ACC112 (cell line): ENCODE measurements at regions not wholly inside any gene's neighbourhood (a gene's known extent, or its start where the extent isn't known, plus 50 kb on each side); places are given as distances from the start of the nearest gene placed in this dataset.
"Not testable (repeated sequence)": the region's sequence is repeated elsewhere in the genome, so short reads cannot be mapped to it uniquely, and the experiment has no call there.

ENCODE experiments used
- H2AFZ ChIP-seq: fragments of 200-600 bp; sonication (generic); one replicate; pipeline ENCODE4 v1.6.0; 2017; ENCODE audit warnings: antibody characterized with exemption, low read length; ENCODE audit not compliant: unreplicated experiment
- H3K27ac ChIP-seq: fragments of 200-600 bp; sonication (generic); 2 replicates; pipeline ENCODE4 v1.5.1; 2014; ENCODE audit warnings: low read depth, mild to moderate bottlenecking, antibody characterized with exemption, low read length, moderate library complexity
- H3K27me3 ChIP-seq: fragments of 200-600 bp; sonication (generic); 2 replicates; pipeline ENCODE4 v1.6.1; 2014; ENCODE audit warnings: mild to moderate bottlenecking, antibody characterized with exemption, low read length, moderate library complexity, mixed read lengths; ENCODE audit not compliant: insufficient read depth
- H3K36me3 ChIP-seq: fragments of 200-600 bp; sonication (generic); 2 replicates; pipeline ENCODE4 v1.6.1; 2016; ENCODE audit warnings: mild to moderate bottlenecking, antibody characterized with exemption, low read length, moderate library complexity, mixed read lengths; ENCODE audit not compliant: insufficient read depth
- H3K4me1 ChIP-seq: fragments of 200-600 bp; sonication (generic); one replicate; pipeline ENCODE4 v1.6.1; 2016; ENCODE audit warnings: low read length, mixed read lengths; ENCODE audit not compliant: insufficient read depth, unreplicated experiment, control insufficient read depth
- H3K4me3 ChIP-seq: fragments of 200-600 bp; sonication (generic); 2 replicates; pipeline ENCODE4 v1.5.1; 2014; ENCODE audit warnings: mild to moderate bottlenecking, low read depth, low read length
- H3K79me2 ChIP-seq: fragments of 200-600 bp; sonication (generic); one replicate; pipeline ENCODE4 v1.6.0; 2016; ENCODE audit warnings: low read length; ENCODE audit not compliant: control insufficient read depth, unreplicated experiment, insufficient read depth

GRCh38 chr11:22539821-22540256 lies 85.8 kb downstream of the FANCF start:
- Histone ChIP-seq H3K27ac (no peak overlapping the region), H3K4me3 (no peak overlapping the region), H3K79me2 (no peaks in the 10 kb centered on the region), H3K27me3 (peaks cover 32% of the 10 kb centered on the region), H3K4me1 (no peaks in the 10 kb centered on the region), H3K36me3 (no peaks in the 10 kb centered on the region), H2AFZ (no peak overlapping the region)

GRCh38 chr11:22536071-22536470 lies 89.6 kb downstream of the FANCF start:
- H3K36me3 ChIP-seq = no peaks in the 10 kb centered on the region
- H2AFZ ChIP-seq = no peak overlapping the region
- H3K27ac ChIP-seq = no peak overlapping the region
- H3K79me2 ChIP-seq = no peaks in the 10 kb centered on the region
- peaks cover 26% of the 10 kb centered on the region for H3K27me3 ChIP-seq
- no peak overlapping the region for H3K4me3 ChIP-seq
- H3K4me1 ChIP-seq = no peaks in the 10 kb centered on the region

GRCh38 chr11:22528612-22529429 lies 96.8 kb downstream of the FANCF start:
- H3K36me3 ChIP-seq, H3K27me3 ChIP-seq, H3K27ac ChIP-seq, H3K4me1 ChIP-seq, H2AFZ ChIP-seq, H3K4me3 ChIP-seq, H3K79me2 ChIP-seq: not testable (repeated sequence)

GRCh38 chr11:22522225-22522624 lies 103.4 kb downstream of the FANCF start:
- Histone ChIP-seq H3K79me2 (no peaks in the 10 kb centered on the region), H3K36me3 (no peaks in the 10 kb centered on the region), H3K27me3 (no peaks in the 10 kb centered on the region), H3K27ac (no peak overlapping the region), H3K4me1 (no peaks in the 10 kb centered on the region), H3K4me3 (no peak overlapping the region), H2AFZ (no peak overlapping the region)

GRCh38 chr11:22521226-22521625 lies 104.4 kb downstream of the FANCF start:
- H3K27me3 ChIP-seq = no peaks in the 10 kb centered on the region
- no peaks in the 10 kb centered on the region for H3K79me2 ChIP-seq
- no peak overlapping the region for H3K27ac ChIP-seq

GRCh38 chr11:22520521-22520920 lies 105.1 kb downstream of the FANCF start:
- no peaks in the 10 kb centered on the region for H3K79me2 ChIP-seq
- H3K4me3 ChIP-seq = no peak overlapping the region
- H3K27ac ChIP-seq = no peak overlapping the region
- H3K27me3 ChIP-seq = no peaks in the 10 kb centered on the region
- H3K36me3 ChIP-seq = no peaks in the 10 kb centered on the region
- no peak overlapping the region for H2AFZ ChIP-seq
- H3K4me1 ChIP-seq = no peaks in the 10 kb centered on the region

More at GRCh38 chr11:22521226-22521625, 104.4 kb downstream of the FANCF start:
- Histone ChIP-seq H2AFZ (no peak overlapping the region), H3K4me1 (no peaks in the 10 kb centered on the region), H3K36me3 (no peaks in the 10 kb centered on the region), H3K4me3 (no peak overlapping the region)

- not testable (repeated sequence) for H3K36me3 ChIP-seq, H3K79me2 ChIP-seq, H3K4me3 ChIP-seq, H3K27ac ChIP-seq, H3K27me3 ChIP-seq, H2AFZ ChIP-seq, H3K4me1 ChIP-seq
Measured at GRCh38 chr11:22518344-22518743, 107.3 kb downstream of the FANCF start.

- no peak overlapping the region for H3K4me3 ChIP-seq
- H3K79me2 ChIP-seq = no peaks in the 10 kb centered on the region
- H3K27me3 ChIP-seq = no peaks in the 10 kb centered on the region
- no peak overlapping the region for H3K27ac ChIP-seq
- no peaks in the 10 kb centered on the region for H3K4me1 ChIP-seq
- H3K36me3 ChIP-seq = no peaks in the 10 kb centered on the region
- no peak overlapping the region for H2AFZ ChIP-seq
Measured at GRCh38 chr11:22516111-22516510, 109.5 kb downstream of the FANCF start.

GRCh38 chr11:22512457-22512856 lies 113.2 kb downstream of the FANCF start:
- Histone ChIP-seq H2AFZ (no peak overlapping the region), H3K27ac (no peak overlapping the region), H3K27me3 (no peaks in the 10 kb centered on the region), H3K79me2 (no peaks in the 10 kb centered on the region), H3K4me3 (no peak overlapping the region), H3K4me1 (no peaks in the 10 kb centered on the region), H3K36me3 (no peaks in the 10 kb centered on the region)

- no peak overlapping the region for H2AFZ ChIP-seq
- no peaks in the 10 kb centered on the region for H3K36me3 ChIP-seq
- H3K4me3 ChIP-seq = no peak overlapping the region
- no peaks in the 10 kb centered on the region for H3K79me2 ChIP-seq
- H3K27me3 ChIP-seq = peaks cover 3% of the 10 kb centered on the region; the same call in 1 of the 2 replicates
- no peaks in the 10 kb centered on the region for H3K4me1 ChIP-seq
- no peak overlapping the region for H3K27ac ChIP-seq
Measured at GRCh38 chr11:22510741-22511140, 114.9 kb downstream of the FANCF start.

- H2AFZ ChIP-seq = no peak overlapping the region
- H3K27ac ChIP-seq = no peak overlapping the region
- peaks cover 3% of the 10 kb centered on the region for H3K27me3 ChIP-seq
- no peaks in the 10 kb centered on the region for H3K4me1 ChIP-seq
- H3K4me3 ChIP-seq = no peak overlapping the region
- H3K36me3 ChIP-seq = no peaks in the 10 kb centered on the region
- H3K79me2 ChIP-seq = no peaks in the 10 kb centered on the region
Measured at GRCh38 chr11:22510010-22510409, 115.6 kb downstream of the FANCF start.
